ENCODE measurements at regions not wholly inside any gene's neighbourhood (a gene's known extent, or its start where the extent isn't known, plus 50 kb on each side); places are given as distances from the start of the nearest gene placed in this dataset.

- TF ChIP-seq POLR2A (IDR thresholded peaks at IDR 0.05) (no peak), CTCF (IDR thresholded peaks at IDR 0.05) (no peak)
These were observed 287.1 kb upstream of the ASIC2 start for GRCh38 chr17:33580215-33580614.
